SK-N-DZ (cell line): ENCODE measurements at regions not wholly inside any gene's neighbourhood (a gene's known extent, or its start where the extent isn't known, plus 50 kb on each side); places are given as distances from the start of the nearest gene placed in this dataset.
A peak's percentile ranks its signal among the peaks of the same experiment; 100 is the strongest.

ENCODE experiments used
- DNase-seq: peaks from one replicate; pipeline ENCODE4 v3.0.0-alpha.2; 2015; ENCODE audit warnings: low spot score

GRCh38 chr9:13358128-13358527 lies 78.6 kb upstream of the MPDZ start:
- DNase-seq = no peak

- DNase-seq = no peak
These were observed 75.2 kb upstream of the MPDZ start for GRCh38 chr9:13354733-13355132.

DNA sequence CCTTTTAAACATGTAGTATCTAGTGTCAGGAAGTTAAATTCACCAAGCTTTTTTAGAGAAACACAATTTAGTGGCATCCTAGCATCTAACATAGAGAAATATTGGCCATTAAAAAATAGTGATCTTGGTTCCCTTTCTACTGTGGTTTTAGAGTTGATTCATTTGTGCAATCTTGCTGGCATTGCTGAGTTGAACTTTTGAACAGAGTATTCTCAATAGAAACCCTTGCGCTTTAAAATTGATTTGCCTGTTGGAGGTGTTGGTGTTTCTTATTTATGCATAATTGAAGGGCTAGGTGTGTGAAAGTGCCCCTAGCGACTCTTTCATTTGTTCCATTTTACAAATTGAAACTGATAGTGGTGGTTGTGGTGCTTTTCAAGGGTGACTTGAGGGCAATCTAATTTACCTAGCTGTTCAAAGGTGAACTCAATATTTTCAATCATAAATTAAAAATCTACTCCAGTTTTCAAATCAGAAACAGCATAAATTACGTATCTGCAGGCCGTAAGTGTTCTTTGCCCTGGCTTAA lies 73.0 kb upstream of the MPDZ start:
- DNase-seq = no peak

DNA sequence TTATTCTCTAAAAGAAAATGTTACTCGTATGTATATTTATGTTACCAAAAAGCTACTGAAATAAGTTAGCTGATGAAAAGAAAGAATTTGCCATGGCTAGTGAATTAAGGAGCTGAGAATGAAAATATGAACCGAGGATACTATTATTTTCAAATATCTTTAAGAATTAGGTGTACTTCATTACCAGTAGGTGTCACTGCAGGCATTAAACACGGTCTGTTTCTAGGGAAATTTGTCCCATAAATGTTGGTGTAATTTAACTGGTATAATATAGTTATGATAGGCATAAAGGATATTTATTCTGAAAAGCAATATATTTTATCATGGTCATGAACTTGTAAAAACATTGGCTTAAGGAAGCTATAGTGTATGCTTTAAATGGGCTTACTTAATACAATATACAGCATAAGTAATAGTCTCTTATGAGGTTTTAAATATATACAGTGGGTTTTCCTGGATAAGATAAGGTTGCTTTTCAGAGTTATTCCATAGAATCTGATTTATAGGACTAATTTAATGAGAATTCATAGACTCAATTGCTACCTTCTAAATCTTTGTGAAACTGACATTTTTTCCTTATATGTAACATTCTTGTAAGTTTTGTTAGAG lies 72.4 kb upstream of the MPDZ start:
- DNase-seq = peak; percentile 28

DNA sequence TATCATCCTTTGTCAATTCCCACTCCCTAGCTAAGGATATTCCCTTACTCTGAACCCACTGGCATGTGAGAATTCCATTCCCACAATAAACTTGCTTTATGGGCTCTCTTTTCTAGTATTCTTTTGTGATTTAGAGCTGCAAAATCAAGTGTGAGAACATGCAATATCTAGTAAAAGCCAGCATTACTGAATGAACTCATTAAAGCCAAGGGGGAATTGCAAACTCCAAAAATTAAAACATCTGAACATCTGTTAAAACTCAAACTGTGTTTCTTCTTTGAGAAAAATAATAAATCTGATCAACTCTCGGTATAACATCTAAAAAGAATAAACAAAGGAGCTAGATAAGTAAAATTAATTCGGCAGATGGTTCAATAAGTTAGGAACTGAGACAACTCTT lies 53.1 kb upstream of the MPDZ start:
- no peak for DNase-seq

DNA sequence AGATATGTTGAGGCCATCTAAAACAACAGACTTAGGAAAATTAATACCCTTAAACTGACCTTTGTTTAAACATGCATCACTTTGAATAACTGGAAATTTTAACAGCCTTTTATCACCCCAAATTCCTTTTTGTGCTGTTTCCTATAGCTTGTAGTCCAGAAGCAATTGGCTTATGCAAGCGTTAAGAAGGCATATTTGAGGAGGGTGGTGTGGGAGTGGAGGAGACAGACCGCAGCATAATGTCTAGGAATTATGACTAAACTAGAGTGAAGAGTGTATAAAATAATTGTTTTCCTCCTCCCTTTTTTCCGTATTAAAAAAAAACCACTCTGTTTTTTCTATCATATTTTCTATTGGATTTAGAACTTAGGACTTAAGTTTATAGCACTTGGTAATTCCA lies 51.8 kb upstream of the MPDZ start:
- DNase-seq = no peak

DNA sequence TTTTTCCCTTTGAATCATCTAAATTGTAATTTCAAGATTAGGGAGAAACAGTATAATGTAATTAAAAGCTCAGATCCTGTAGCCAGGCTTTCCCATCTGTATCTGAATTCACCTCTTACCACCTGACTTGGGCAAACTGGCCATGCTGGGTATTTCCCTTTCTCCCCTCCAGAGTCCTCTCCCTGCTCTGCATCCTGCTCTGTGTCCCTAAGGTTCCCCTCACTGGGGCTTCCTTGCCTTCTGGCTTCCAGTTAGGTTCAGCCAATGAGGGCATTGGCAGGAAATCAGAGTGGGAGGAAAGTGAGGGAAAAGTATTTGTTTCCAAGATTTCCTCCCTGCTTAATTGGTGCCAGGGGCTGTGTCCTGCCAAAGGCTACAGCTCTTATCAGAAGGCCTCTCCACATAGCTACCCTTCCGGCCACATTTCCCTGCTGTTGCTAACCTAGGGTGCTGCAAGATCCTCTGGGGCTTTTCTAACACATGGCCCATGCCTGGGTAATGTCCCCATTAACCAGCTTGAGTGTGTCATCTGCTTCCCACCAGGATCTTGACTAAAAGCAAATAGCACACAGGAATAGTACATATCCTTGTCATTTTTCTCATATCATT lies 51.0 kb upstream of the MPDZ start:
- peak; percentile 29 for DNase-seq
